ENCODE measurements at regions not wholly inside any gene's neighbourhood (a gene's known extent, or its start where the extent isn't known, plus 50 kb on each side); places are given as distances from the start of the nearest gene placed in this dataset.

DNA sequence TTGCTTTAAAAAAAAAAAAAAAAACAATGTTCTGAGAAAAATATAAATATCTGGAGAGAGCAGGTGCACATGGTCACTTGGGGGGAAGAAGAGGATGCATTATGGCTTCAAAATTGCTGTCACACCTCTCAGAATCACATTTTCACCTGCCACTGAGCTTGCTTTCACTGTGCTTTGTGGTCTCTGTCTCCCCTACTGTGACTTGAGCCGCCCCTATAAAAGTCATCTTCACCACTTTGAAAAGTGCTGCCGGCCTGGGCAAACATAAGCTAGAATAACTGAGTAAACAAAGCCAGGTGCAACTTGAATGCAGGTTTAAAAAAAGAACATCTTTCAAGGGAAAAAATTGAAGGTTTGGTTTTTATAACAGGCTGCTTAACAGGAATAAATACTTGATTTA is 368.1 kb upstream of the GRIA1 start:
- CTCF ChIA-PET (ENCODE audit: low intra/inter-chr PET ratio, low total read pairs), result no interaction called here
- Histone ChIP-seq H3K9me3 (ENCODE audit: low read length) (peaks cover 21% of the 10 kb centered on the region), H2AFZ (ENCODE audit: low read length) (no peak overlapping the region), H3K4me1 (ENCODE audit: insufficient read depth, low read length) (no peaks in the 10 kb centered on the region), H3K27ac (ENCODE audit: extremely low read length, insufficient read depth, low read length) (no peak overlapping the region), H4K20me1 (ENCODE audit: insufficient read depth, low read length) (no peaks in the 10 kb centered on the region), H3K79me2 (ENCODE audit: insufficient read depth, low read length) (no peaks in the 10 kb centered on the region), H3K9ac (ENCODE audit: insufficient read depth, low read depth, low read length) (no peak overlapping the region), H3K36me3 (replicated peaks in 1 of 2; ENCODE audit: control insufficient read depth in 1 of 2, insufficient read depth in 2 of 2, low read length in 2 of 2) (no peaks in the 10 kb centered on the region), H3K4me2 (ENCODE audit: low read depth, low read length) (no peak overlapping the region), H3K4me3 (replicated peaks in 1 of 3; ENCODE audit: insufficient read depth in 1 of 3, low read depth in 2 of 3, low read length in 3 of 3) (no peak overlapping the region), H3K27me3 (ENCODE audit: control insufficient read depth in 1 of 2, insufficient read depth in 2 of 2, low read length in 2 of 2) (no peaks in the 10 kb centered on the region)
- DNase-seq (ENCODE audit: low spot score), result no peak
- FAIRE-seq, result no peak
- TF ChIP-seq, protein P1, sequence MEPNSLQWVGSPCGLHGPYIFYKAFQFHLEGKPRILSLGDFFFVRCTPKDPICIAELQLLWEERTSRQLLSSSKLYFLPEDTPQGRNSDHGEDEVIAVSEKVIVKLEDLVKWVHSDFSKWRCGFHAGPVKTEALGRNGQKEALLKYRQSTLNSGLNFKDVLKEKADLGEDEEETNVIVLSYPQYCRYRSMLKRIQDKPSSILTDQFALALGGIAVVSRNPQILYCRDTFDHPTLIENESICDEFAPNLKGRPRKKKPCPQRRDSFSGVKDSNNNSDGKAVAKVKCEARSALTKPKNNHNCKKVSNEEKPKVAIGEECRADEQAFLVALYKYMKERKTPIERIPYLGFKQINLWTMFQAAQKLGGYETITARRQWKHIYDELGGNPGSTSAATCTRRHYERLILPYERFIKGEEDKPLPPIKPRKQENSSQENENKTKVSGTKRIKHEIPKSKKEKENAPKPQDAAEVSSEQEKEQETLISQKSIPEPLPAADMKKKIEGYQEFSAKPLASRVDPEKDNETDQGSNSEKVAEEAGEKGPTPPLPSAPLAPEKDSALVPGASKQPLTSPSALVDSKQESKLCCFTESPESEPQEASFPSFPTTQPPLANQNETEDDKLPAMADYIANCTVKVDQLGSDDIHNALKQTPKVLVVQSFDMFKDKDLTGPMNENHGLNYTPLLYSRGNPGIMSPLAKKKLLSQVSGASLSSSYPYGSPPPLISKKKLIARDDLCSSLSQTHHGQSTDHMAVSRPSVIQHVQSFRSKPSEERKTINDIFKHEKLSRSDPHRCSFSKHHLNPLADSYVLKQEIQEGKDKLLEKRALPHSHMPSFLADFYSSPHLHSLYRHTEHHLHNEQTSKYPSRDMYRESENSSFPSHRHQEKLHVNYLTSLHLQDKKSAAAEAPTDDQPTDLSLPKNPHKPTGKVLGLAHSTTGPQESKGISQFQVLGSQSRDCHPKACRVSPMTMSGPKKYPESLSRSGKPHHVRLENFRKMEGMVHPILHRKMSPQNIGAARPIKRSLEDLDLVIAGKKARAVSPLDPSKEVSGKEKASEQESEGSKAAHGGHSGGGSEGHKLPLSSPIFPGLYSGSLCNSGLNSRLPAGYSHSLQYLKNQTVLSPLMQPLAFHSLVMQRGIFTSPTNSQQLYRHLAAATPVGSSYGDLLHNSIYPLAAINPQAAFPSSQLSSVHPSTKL (CRISPR knock-in tag; IDR thresholded peaks at IDR 0.05), result no peak
- 3% methylated on average over 2 of the region's 2 CpGs for WGBS (ENCODE audit: low lambda C conversion rate)
- BruUV-seq (replicated peaks), result no TSS peak
- ATAC-seq, result no peak
- intact Hi-C loops (cut with micrococcal nuclease; ENCODE audit: unreplicated experiment) (no loop called here), in situ Hi-C loops (cut with HindIII; ENCODE audit: extremely low pct_ligation_motif_present, low pct_unique_long_range_greater_than_20kb) (no loop called here)
- POLR2A ChIA-PET, result no interaction called here

DNA sequence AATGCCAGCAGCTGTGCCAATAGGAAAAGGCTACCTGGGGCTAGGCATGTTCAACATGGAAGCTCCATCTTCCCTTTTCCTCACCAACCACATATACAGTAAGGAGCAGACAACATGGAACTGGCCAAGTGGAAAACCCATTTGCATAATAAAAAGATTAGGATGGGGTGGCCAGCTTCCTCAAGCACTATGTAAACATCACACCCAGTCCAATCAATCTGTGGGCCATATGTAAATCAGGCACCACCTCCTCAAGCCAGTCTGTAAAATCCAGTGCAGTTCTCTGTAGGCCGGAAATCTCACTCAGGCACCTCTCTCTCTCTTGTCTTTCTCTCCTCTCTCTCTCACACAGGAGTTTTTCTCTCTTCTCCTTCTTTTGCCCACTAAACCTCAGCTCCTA is 360.2 kb upstream of the GRIA1 start:
- ChIA-PET POLR2A (no interaction called here), CTCF (ENCODE audit: low intra/inter-chr PET ratio, low total read pairs) (no interaction called here)
- Histone ChIP-seq H3K4me3 (replicated peaks in 1 of 3; ENCODE audit: insufficient read depth in 1 of 3, low read depth in 2 of 3, low read length in 3 of 3) (no peak overlapping the region), H3K4me1 (ENCODE audit: insufficient read depth, low read length) (no peaks in the 10 kb centered on the region), H3K79me2 (ENCODE audit: insufficient read depth, low read length) (no peaks in the 10 kb centered on the region), H3K4me2 (ENCODE audit: low read depth, low read length) (no peak overlapping the region), H4K20me1 (ENCODE audit: insufficient read depth, low read length) (no peaks in the 10 kb centered on the region), H3K27me3 (ENCODE audit: control insufficient read depth in 1 of 2, insufficient read depth in 2 of 2, low read length in 2 of 2) (no peaks in the 10 kb centered on the region), H3K9me3 (ENCODE audit: low read length) (peaks cover 57% of the 10 kb centered on the region), H2AFZ (ENCODE audit: low read length) (no peak overlapping the region), H3K9ac (ENCODE audit: insufficient read depth, low read depth, low read length) (no peak overlapping the region), H3K36me3 (replicated peaks in 1 of 2; ENCODE audit: control insufficient read depth in 1 of 2, insufficient read depth in 2 of 2, low read length in 2 of 2) (no peaks in the 10 kb centered on the region), H3K27ac (ENCODE audit: extremely low read length, insufficient read depth, low read length) (no peak overlapping the region)
- intact Hi-C loops (cut with micrococcal nuclease; ENCODE audit: unreplicated experiment) (no loop called here), in situ Hi-C loops (cut with HindIII; ENCODE audit: extremely low pct_ligation_motif_present, low pct_unique_long_range_greater_than_20kb) (loop anchor here (25.0 kb wide), 1 partner anchor 568 kb away; no protein-coding TSS in a partner anchor)
- 0% methylated on average over 1 of the region's 1 CpG for WGBS (ENCODE audit: low lambda C conversion rate)
- BruUV-seq (replicated peaks), result no TSS peak
- ATAC-seq (no peak), DNase-seq (ENCODE audit: low spot score) (no peak), FAIRE-seq (no peak)
- TF ChIP-seq HNRNPH1 (optimal IDR thresholded peaks at IDR 0.05; ENCODE audit: low read depth, low read length) (no peak), NRL (CRISPR knock-in tag; IDR thresholded peaks at IDR 0.05; ENCODE audit: borderline replicate concordance) (no peak), PRPF4 (IDR thresholded peaks at IDR 0.05; ENCODE audit: low read depth, low read length, poor library complexity, severe bottlenecking) (no peak), RARA (CRISPR knock-in tag; IDR thresholded peaks at IDR 0.05) (no peak), NFE2L2 (IDR thresholded peaks at IDR 0.05; ENCODE audit: low read length) (no peak), NR2F2 (IDR thresholded peaks at IDR 0.05; ENCODE audit: borderline replicate concordance, low read depth) (no peak)
- TF ChIP-seq, protein P2, sequence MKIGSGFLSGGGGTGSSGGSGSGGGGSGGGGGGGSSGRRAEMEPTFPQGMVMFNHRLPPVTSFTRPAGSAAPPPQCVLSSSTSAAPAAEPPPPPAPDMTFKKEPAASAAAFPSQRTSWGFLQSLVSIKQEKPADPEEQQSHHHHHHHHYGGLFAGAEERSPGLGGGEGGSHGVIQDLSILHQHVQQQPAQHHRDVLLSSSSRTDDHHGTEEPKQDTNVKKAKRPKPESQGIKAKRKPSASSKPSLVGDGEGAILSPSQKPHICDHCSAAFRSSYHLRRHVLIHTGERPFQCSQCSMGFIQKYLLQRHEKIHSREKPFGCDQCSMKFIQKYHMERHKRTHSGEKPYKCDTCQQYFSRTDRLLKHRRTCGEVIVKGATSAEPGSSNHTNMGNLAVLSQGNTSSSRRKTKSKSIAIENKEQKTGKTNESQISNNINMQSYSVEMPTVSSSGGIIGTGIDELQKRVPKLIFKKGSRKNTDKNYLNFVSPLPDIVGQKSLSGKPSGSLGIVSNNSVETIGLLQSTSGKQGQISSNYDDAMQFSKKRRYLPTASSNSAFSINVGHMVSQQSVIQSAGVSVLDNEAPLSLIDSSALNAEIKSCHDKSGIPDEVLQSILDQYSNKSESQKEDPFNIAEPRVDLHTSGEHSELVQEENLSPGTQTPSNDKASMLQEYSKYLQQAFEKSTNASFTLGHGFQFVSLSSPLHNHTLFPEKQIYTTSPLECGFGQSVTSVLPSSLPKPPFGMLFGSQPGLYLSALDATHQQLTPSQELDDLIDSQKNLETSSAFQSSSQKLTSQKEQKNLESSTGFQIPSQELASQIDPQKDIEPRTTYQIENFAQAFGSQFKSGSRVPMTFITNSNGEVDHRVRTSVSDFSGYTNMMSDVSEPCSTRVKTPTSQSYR (CRISPR knock-in tag; IDR thresholded peaks at IDR 0.05; ENCODE audit: borderline replicate concordance), result no peak
- TF ChIP-seq, protein P3, sequence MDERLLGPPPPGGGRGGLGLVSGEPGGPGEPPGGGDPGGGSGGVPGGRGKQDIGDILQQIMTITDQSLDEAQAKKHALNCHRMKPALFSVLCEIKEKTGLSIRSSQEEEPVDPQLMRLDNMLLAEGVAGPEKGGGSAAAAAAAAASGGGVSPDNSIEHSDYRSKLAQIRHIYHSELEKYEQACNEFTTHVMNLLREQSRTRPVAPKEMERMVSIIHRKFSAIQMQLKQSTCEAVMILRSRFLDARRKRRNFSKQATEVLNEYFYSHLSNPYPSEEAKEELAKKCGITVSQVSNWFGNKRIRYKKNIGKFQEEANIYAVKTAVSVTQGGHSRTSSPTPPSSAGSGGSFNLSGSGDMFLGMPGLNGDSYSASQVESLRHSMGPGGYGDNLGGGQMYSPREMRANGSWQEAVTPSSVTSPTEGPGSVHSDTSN (CRISPR knock-in tag; IDR thresholded peaks at IDR 0.05), result no peak
- TF ChIP-seq, protein P4, sequence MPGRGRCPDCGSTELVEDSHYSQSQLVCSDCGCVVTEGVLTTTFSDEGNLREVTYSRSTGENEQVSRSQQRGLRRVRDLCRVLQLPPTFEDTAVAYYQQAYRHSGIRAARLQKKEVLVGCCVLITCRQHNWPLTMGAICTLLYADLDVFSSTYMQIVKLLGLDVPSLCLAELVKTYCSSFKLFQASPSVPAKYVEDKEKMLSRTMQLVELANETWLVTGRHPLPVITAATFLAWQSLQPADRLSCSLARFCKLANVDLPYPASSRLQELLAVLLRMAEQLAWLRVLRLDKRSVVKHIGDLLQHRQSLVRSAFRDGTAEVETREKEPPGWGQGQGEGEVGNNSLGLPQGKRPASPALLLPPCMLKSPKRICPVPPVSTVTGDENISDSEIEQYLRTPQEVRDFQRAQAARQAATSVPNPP (CRISPR knock-in tag; IDR thresholded peaks at IDR 0.05), result no peak
